Suppressor macrophage (primary cell): ENCODE measurements at regions not wholly inside any gene's neighbourhood (a gene's known extent, or its start where the extent isn't known, plus 50 kb on each side); places are given as distances from the start of the nearest gene placed in this dataset.

Source experiments
- DNase-seq, 4 experiments: peaks; one replicate each; pipeline ENCODE4 v3.0.0-alpha.2; 2020 to 2022

DNA sequence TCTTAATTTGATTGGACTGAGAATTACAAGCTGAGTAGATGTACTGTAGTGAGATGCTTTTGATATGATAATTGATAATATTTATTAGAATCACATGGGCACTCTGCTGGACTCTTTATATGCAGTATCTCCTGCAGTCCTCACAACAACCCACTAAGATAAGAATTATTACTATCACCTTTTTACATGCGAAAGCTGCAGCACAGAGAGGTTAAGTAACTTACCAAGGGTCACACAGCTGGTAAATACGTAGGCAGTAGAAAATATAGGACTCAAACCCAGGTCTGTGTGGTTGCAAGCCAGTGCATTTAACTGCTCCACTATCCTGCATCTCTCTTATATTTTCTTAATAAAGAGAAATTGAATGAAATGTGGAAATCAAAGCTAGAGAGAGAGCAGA lies 392.8 kb upstream of the RORA start:
- DNase-seq = no peak

DNA sequence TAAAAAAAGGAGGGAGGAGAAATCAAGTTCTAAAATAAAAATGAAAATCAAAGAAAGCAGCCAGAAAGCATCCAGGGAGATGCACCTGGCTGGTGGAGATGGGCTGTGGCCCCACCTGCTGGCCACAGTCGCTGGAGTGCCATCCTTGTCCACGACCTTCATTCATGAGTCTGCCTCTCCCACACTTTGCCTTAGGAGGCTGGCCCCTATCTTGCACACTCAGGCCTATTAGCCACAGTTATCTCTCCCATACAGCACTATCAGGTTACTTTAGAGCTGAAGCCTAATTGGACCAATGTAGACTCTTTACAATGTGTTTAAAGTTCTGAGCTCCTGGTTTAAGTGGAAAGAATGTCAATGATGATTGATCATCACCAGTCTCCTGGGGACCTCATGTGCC lies 392.0 kb upstream of the RORA start:
- no peak for DNase-seq

DNA sequence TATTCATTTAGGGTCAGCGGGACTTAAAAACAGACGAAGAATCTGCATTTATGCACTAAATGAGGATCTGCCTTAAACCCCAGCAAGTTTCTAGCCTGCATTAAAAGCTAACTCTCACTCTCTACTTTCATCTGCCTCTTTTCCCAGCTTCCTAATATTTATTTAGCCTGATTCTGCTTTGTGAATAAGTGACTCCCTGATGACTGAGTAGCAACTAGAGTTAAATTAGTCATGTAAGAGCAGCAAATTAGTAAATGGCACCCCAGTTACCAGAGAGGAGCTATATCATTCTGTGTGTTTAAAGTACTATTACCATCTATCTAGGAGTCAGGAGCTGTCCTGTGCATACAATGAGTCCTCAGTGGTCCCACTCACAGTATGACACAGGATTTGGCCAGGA lies 391.0 kb upstream of the RORA start:
- DNase-seq = no peak

DNA sequence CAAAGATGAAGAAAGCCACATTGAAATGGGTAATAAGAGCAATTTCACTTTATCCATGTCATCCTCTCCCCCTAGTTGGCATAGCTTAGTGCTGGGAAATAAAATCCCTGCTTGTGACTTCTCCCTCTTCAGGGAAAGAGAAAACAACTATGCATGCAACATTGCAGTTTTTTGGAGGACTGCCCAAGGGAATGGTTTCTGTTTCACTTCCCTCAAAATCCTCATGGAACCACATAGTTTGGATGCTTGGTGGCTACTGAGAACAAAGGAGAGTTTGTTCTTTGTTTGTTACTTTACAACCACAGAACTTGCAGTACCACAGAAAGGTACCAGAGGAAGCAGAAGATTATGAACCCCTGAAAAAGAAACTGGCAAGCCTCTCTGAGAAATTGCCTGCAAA lies 384.6 kb upstream of the RORA start:
- DNase-seq = no peak

DNA sequence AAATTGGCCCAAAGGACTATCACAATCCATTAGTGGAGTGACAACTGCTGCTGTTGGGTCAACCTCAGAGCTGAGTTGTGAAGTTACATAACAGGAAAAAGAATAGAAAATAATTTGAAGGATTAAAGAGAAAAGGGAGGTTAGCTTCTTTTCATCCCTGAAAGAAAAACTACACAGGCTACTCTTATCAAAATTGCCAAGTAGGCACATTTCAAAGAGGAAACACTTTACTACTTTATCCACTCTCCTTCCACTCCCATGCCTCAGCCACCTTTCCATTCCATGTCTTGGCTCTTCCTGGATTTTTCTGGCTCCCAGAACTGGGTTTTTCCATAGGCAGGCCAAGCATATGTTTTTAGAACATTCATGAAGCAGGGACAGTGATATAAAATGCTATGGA lies 384.0 kb upstream of the RORA start:
- no peak for DNase-seq

DNA sequence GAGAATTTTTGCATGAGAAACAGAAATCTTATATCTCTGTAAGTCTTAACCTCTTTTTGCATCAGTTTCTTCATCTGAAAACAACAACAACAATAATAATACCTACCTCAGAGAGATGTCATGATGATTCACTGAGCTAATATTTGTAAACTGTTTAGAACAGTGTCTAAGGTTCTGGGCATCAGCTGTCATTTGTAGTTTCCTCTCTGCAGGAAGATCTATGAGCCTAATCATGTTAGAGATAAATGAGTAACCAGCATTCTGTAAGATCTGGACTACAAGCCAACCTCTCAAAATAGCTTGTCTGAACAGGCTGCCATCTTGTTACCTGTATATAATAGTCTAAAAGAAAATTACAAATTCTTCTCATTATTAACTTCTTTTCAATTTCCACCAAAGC lies 383.0 kb upstream of the RORA start:
- no peak for DNase-seq

DNA sequence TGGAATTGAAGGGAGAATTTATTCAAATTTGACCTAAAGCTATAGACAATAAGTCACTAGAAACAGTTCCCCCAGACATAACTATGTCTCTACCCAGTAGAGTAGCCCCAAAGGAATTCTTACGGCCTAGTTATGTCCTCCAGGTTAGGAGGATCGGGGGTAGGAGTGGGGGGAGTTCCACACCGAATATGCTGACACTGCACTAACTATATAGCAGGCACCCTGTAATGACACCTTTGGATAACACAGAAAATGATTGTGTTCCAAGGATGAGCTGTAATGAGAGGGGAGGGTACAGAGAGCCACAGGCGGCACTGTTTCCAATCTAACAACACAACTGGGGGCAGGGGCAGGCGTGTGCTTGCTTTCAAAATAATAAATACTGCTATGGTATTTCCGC lies 376.2 kb upstream of the RORA start:
- DNase-seq = no peak

DNA sequence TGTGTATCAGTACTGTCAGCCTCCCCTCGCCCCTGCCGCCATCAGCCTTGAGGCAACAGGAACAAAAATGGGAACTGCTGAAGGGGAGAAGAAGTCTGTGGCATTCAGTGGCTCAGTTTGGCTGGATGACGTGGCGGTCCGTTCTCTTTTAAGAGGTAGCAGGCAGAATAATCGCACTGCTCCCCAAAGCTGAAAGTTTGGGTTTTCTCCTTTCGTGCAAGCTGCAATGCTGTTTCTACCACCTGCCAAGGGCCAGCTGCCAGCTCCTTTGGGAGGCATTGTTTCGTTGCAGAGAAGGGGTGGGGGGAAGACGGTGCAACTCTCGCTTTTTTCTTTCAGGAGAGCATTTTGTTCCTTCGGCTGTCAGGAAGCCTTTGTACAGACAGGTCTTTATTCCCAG lies 369.6 kb upstream of the RORA start:
- DNase-seq = no peak

DNA sequence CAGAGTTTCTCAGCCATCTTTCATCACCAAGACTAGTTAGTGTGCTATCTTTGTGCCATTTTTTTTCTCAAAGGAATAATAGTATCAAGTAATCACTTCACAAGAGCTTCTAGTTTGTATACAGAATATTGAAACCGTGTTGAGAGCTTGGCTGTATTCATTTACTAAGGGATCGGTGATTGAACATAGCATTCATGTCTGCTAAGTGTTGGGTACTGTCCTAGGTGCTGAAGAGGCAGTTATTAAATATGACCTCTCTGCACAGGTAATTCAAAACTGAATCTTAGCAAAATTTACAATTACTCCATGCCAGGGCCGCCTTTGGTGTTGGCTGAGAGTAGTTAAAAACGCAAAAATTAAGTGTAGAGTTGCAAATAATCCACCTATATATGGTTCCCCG lies 355.3 kb upstream of the RORA start:
- peak in 1 of 4 experiments; percentile 2 for DNase-seq

DNA sequence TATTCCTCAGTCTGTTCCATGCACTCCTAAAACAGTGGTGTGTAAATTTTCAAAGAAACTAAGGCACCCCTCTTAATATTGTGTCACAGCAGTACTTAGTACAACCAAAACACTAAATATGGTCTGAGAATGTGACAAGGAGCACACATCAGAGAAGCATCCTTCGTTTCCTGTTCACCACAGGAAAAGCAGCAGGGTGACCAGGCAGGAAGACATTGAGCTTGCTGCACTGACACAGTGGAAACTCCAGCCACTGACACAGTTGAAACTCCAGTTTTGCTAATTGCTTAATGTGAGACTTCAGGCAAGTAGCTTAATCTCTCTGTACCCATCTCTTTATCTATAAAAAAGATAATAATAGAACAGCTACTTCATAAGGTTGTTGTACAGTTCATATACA lies 353.0 kb upstream of the RORA start:
- DNase-seq = no peak

DNA sequence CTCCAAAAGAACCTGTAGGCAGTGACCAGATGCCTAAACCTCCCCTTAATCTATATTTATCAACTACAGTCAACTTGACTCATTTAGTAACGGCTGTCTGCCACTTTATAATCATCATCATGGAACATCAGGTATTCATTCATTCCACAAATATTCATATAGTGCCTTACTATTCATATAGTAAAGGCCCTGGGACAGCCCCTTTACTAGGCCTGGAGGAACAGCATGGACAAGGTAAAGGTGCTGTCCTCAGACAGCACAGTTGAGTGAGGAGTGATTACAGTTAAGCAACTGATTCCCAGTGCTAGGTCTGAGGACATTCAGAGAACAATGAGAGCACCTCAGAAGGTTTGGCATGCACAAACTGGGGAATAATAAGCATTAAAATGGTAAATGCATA lies 346.5 kb upstream of the RORA start:
- no peak for DNase-seq

DNA sequence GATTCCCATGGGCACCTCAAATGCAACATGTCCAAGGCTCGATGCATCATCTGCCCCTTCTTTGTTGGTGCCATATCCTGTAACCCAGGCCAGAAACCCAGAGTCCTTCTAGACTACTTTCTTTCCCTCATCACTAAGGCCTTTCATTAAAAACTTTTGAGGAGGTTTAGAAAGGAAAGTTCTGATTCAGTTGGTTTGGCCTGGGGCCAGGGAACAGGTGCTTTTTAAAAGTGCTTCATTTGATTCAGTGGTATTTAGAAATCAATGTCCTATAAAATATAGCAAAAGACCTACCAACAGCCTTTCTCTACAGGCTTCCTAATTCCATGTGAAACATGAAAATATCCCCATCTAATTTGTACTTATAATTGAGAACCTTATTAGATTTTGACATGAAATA lies 341.9 kb upstream of the RORA start:
- no peak for DNase-seq

DNA sequence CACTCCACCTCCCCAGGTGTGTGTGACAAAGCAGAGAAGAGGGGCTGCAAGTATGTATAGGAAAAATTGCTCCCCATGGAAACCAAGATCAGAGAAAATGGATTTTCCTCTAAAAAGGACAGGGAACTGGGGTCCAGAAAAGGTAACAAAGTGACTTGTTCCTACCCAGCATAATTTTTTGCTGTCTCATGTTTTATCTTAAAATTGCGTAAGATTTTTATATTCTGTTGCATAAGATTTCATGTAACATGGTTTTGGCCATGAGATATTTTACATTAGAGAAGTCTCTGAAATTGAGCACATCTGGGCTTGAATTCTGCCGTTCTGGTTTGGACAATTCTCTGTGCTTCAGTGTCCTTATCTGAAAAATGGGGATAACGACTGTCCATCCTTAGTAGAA lies 335.7 kb upstream of the RORA start:
- DNase-seq = no peak

DNA sequence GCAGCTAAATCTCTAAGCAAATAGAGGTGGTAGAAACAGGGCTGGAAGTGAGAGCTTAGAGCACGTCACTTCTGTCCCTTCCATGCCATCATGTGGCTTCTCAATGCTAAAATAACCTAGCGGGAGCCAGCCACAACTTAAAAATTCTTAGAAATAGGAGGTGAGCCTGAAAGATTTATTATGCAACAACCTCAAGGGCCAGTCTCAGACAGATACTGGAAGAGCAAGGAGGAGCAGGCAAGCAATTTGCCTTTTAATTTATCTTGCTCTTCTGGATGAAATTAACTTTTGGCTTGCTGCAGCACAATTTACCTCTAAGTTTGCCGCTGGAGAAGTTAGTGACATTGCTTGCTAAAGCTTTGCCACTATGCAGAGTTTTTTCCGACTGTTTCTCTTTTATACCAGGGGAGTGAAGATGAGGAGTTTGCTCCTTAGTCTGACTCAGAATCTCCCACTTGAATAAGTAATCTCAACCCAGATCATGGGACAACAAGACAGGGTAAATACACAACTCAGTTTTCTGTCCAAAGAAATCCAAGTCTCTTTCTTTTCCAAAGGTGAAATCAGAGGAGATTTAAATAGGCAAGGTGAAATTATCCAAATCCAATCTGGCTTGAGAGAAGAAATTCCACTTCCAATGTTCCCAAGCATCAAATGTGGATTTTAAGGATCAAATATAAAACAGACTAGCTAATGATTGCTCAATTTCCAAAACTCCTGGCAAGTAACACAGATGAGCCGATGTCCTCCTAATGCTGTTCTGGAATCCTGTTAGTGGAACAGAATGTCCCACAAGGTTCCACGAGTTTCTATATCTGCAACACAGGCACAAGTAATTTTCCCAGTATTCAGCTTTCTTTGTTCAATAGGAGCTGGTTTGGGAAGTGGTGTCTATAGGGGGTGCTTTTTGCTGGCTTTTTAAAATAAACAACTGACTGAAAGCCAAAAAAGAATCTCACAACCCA lies 329.4 kb upstream of the RORA start:
- no peak for DNase-seq

DNA sequence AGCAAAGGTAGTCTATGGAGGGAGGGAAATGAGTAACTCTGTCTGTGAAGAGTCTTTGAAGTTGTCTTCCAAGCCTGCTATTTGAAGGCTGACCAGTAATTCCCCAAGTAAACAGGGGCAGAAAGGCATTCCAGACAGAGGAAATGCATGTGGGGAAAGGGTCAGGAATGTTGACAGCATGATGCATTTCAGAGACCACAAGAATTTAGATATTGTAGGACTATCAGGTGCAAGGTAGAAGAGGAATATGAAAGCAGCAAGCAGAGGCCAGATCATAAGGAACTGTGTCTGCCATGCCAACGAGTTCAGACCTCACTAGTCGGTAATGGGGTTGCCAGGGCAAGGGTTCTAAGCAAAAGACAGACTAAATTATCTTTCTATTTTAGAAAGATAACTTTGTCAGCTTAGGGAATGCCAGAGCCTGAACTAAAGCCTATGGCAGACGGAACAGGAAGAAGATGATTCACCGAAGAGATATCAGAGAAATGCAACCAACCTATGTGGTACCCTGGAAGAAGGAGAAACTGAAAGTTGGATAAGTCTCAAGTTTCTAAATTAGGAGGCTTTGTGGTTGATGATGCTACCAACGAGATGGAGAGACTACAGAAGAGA lies 327.0 kb upstream of the RORA start:
- no peak for DNase-seq

DNA sequence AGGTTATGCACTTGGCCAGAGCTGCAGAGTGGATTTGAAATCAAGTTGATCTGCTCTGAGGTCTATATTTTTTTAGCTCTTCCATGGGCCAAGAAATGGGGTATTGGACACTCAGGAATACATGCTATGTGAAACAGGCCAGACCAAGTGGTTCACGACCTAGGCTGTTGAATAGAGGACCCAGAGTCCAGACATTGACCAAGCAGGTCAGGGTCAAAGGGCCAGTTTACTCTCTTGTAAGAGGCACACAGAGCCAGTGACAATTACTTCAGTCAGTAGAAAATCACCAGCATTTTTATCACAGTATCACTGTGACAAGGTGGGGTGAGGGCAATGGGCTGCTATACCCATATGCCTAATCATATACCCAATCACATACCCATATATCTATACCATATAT lies 320.6 kb upstream of the RORA start:
- DNase-seq = no peak

DNA sequence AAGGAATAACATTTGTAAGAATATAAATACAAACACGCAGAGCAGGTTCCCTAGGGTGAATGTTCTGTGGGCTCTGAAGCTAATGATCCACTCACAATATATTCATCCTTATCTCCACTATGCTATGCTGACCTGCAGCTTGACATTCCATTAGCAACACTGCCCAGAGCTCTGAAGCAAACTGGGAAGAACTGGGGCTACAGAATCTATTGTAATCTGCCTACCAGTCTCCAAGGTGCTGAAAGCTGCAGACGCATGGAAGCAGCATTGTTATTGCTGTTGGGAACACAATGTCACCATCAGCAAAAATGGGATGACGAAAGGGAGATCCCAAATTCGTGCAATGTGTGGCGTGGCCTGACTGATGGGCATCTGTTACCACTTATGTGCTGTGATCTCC lies 316.7 kb upstream of the RORA start:
- no peak for DNase-seq

DNA sequence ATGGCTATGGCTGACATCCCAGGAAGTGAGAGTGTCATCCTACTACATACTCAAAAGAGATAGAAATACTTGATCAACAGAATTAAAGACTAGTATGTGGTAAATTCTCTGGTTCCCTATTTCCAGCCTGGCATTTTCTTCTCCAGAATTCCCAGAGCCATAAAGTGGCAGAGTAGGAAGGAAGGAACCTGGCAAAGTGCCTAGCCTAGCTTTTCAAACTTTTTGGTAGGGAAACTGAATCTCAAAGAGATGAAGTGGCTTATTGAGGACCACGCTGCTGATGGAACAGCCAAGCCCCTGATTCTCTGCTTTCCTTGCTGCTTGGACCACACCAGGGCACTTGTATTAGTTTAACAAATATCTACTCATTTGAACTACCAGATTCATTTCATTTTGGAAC lies 312.4 kb upstream of the RORA start:
- DNase-seq = no peak

DNA sequence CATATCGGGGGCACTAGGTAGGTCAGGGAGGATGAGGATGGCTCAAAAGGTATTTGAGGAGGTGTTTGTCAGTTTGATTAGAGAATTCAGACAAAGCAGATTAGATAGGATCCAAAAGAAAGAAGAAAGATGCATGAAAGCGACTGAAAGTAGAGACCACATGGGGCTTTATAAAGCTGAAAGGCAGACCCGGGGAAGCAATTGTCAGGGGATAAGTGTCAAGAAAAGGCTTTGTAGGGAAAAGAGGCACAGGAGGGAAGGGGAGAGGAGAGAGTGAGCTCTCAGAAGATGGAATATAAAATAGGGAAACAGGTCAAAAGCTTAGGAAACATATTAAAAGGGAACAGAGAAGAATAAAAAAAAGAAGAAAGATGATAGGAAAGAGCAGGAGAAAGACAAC lies 308.2 kb upstream of the RORA start:
- no peak for DNase-seq

DNA sequence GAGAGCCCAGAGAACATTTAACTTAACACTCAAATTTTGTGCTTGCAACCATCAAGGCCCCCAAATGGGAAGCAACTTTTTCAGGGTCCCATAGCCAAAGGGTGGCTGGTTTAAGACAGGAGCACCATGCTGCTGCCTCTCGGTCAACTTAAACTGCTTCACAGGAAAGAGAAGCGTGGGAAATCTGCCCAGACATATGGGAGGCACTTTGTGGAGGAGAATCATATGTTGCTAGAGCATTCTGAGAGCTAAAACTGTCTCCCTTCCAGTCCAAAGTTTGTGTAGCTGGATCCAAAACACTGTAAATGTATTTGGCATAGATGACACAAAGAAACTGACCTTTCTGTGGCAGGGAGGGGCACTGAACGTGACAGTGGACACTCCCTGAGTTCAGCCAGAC lies 305.9 kb upstream of the RORA start:
- no peak for DNase-seq

DNA sequence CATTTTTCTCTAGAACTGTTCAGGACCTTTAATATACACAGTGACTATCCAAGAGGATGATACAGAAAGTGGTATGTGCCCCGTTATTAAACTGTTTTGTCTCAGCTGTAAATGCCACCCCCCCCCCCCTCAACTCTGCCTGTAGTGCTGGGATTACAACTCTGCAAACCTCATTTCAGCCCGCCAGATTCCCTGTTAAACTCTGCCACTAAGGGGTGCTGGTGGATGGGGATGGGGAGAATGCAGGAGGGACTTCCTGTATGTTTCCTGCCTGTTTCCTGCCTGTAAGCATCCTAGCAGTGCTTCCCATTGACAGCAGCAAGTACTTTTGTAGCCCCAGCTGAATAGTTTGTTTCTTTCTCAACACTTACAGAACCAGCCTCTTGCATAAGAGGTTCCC lies 301.7 kb upstream of the RORA start:
- DNase-seq = no peak

DNA sequence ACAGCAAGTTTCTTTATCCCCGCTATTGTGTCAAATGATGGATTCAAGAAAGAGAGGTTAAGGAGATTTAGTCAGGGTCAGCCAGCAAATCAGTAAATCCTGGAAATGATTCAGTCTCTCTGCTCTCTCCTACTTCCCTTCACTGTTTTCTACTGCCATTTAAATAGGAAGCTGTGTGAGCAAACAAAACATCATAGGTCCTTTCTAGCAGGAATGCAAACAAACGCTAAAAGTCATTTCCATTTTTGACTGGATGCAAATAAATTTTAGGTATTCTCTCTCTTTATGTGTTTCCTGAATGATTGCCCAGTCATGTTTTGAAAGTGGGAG lies 299.4 kb upstream of the RORA start:
- DNase-seq = no peak

DNA sequence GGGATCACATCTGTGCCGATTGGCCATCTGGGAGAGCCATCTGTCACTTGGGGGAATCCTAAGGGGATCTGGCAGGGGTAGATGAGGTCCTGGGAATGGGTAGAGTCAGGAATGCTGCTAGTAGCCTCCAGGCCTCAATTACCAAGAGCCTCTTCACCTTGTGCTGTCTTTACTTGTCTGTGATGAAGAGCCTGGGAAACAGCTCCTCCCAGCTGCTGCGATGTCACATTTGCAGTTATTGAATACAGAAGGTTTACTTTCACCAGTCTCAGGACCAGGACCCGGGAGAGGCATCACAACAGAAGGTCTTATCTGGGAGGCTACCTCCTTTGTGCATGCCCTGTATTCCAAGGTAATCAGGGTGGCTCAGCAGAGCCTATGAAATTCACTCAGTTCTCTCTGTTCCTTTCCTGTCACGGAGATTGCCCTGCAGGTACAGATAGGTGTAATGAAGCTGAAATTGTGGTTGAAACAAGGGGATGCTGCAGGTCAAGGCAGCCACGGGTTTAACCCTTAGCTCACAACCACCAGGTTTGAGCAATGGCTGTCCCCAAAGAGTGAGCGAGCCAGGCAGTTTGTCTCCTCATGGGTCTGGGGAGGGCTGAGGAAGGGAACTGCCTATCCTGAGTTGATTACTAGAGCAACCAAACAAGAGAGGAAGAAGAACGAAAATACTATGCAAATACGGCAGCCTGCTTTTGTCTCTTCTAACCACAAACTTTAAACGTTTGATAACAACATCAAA lies 298.9 kb upstream of the RORA start:
- no peak for DNase-seq

DNA sequence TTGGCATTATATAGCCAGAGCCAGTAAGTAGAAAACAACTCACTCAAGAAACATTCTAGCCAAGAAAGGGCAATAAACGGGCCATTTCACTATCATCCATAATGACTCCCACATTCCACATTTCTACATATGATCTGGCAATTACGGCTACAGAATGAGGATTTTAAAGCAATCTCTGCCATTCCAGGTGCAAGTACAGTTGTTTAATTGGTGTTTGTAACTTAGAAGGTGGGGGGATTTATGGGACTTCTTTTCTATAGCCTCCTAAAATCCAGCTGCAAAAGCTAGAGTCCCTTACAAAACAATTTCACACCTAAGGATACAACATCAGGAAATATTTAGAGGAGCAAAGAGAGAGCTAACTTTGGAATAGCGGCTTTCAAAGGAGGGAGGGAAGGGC lies 295.4 kb upstream of the RORA start:
- no peak for DNase-seq
